K562 (cell line): ENCODE measurements at regions not wholly inside any gene's neighbourhood (a gene's known extent, or its start where the extent isn't known, plus 50 kb on each side); places are given as distances from the start of the nearest gene placed in this dataset.

Source experiments
- ATAC-seq: fragments of 200-7000 bp; cut with Tn5 transposase; 3 replicates; pipeline ENCODE4 v1.9.1; 2020; ENCODE audit warnings: moderate library complexity
- BruUV-seq: library from RNA; stranded (reverse); fragments of 400-500 nt; replicated peaks from 2 replicates; lab custom pipeline; 2021; lab: Mats Ljungman, UMichigan
- CTCF ChIA-PET: fragments of 300-600 bp; formaldehyde crosslinking; extraction: SDS; loops from one replicate; lab custom pipeline; 2021; ENCODE audit warnings: low intra/inter-chr PET ratio; lab: Yijun Ruan, JAX
- POLR2A ChIA-PET: fragments of 300-600, 350-650 bp; sonication (Branson Sonifier 250); formaldehyde crosslinking; extraction: SDS; loops from one replicate; lab custom pipeline; 2021; ENCODE audit warnings: antibody characterized with exemption, inconsistent platforms; lab: Yijun Ruan, JAX
- DNase-seq, 4 experiments: peaks; one replicate each; pipeline versions ENCODE4 v3.0.0 to v3.0.0-alpha.2; 2011 to 2018; ENCODE audit warnings: low spot score in 3 of 4, mixed read lengths in 3 of 4; ENCODE audit errors: extremely low read depth in 1 of 4
- FAIRE-seq: peaks from 2 replicates; lab custom pipeline; 2011; peaks lifted over from hg19 to GRCh38; lab: Jason Lieb, UNC
- H2AFZ ChIP-seq: 2 replicates; pipeline ENCODE4 v1.6.0; 2011; ENCODE audit warnings: low read depth, low read length, control low read depth, inconsistent platforms
- H3K27ac ChIP-seq: fragments of 200-600 bp; 3 replicates; pipeline ENCODE4 v1.8.0; 2011; ENCODE audit warnings: low read depth, mild to moderate bottlenecking, control low read depth, inconsistent platforms, low read length, moderate library complexity, mixed read lengths; ENCODE audit errors: extremely low read depth
- H3K27me3 ChIP-seq, 2 experiments: fragments of 300-600 bp in 1 of 2; 2 replicates in 1 of 2; 3 replicates in 1 of 2; pipeline versions ENCODE4 v1.6.0 to v1.8.0; 2011; ENCODE audit warnings: inconsistent platforms in 2 of 2, low read length in 2 of 2, mild to moderate bottlenecking in 1 of 2, mixed read lengths in 1 of 2, moderate library complexity in 1 of 2; ENCODE audit not compliant: control insufficient read depth in 2 of 2, insufficient read depth in 2 of 2
- H3K36me3 ChIP-seq: fragments of 300-600 bp; 3 replicates; pipeline ENCODE4 v1.8.0; 2011; ENCODE audit warnings: mild to moderate bottlenecking, low read length, inconsistent platforms; ENCODE audit not compliant: control insufficient read depth, insufficient read depth
- H3K4me1 ChIP-seq, 2 experiments: fragments of 200-600 bp in 1 of 2; replicated peaks in 1 of 2; 2 replicates in 1 of 2; 3 replicates in 1 of 2; pipeline versions ENCODE4 v1.5.1 to v1.8.0; 2011; ENCODE audit warnings: inconsistent platforms in 2 of 2, low read length in 2 of 2, mild to moderate bottlenecking in 1 of 2, mixed read lengths in 1 of 2, moderate library complexity in 1 of 2; ENCODE audit not compliant: control insufficient read depth in 2 of 2, insufficient read depth in 2 of 2
- H3K4me2 ChIP-seq: 2 replicates; pipeline ENCODE4 v1.6.1; 2011; ENCODE audit warnings: low read length, control low read depth, inconsistent platforms, mixed read lengths; ENCODE audit not compliant: insufficient read depth
- H3K4me3 ChIP-seq: fragments of 200-600 bp; sonication (generic), shearing (Covaris generic); 2 replicates; pipeline ENCODE4 v1.5.1; 2016; ENCODE audit warnings: control low read depth, inconsistent platforms
- H3K79me2 ChIP-seq: fragments of 200-600 bp; 3 replicates; pipeline ENCODE4 v1.8.0; 2011; ENCODE audit warnings: low read length, inconsistent platforms; ENCODE audit not compliant: control insufficient read depth, insufficient read depth
- H3K9ac ChIP-seq, 2 experiments: 2 replicates each; pipeline versions ENCODE4 v1.6.0 to v1.6.1; 2011; ENCODE audit warnings: low read depth in 2 of 2, low read length in 2 of 2, control low read depth in 1 of 2, inconsistent platforms in 1 of 2, mild to moderate bottlenecking in 1 of 2, mixed read lengths in 1 of 2; ENCODE audit not compliant: insufficient read depth in 1 of 2
- H3K9me1 ChIP-seq: one replicate; pipeline ENCODE4 v1.6.0; 2011; ENCODE audit warnings: inconsistent platforms, mild to moderate bottlenecking, low read length, moderate library complexity; ENCODE audit not compliant: control insufficient read depth, insufficient read depth
- H3K9me3 ChIP-seq: replicated peaks from 2 replicates; pipeline ENCODE4 v1.5.1; 2011; ENCODE audit warnings: low read depth, low read length, inconsistent platforms; ENCODE audit not compliant: control insufficient read depth, insufficient read depth
- H4K20me1 ChIP-seq: replicated peaks from 2 replicates; pipeline ENCODE4 v1.6.1; 2011; ENCODE audit warnings: low read length, inconsistent platforms, mixed read lengths; ENCODE audit not compliant: control insufficient read depth, insufficient read depth
- CHAMP1 ChIP-seq: fragments of 450-650 bp; IDR thresholded peaks from 2 replicates; pipeline ENCODE4 v1.6.1; 2016; ENCODE audit warnings: mild to moderate bottlenecking
- CTBP1 ChIP-seq: fragments of 450-650 bp; IDR thresholded peaks from 2 replicates; pipeline ENCODE4 v1.6.1; 2016; ENCODE audit warnings: borderline replicate concordance
- E2F3 ChIP-seq: fragments of 250-450 bp; sonication (Bioruptor Pico); IDR thresholded peaks from 2 replicates; pipeline ENCODE4 v1.4.0; 2020; ENCODE audit warnings: mild to moderate bottlenecking
- NBN ChIP-seq: fragments of 450-650 bp; IDR thresholded peaks from 2 replicates; pipeline ENCODE4 v1.6.1; 2016; ENCODE audit warnings: low read depth, mild to moderate bottlenecking
- SETDB1 ChIP-seq: IDR thresholded peaks from one replicate; pipeline ENCODE4 v1.6.1; 2012; ENCODE audit warnings: low read length, control low read depth, inconsistent platforms
- SIX5 ChIP-seq, 2 experiments: IDR thresholded peaks; 2 replicates each; pipeline ENCODE4 v1.6.1; 2011; ENCODE audit warnings: low read length in 2 of 2, borderline replicate concordance in 1 of 2, low read depth in 1 of 2, mild to moderate bottlenecking in 1 of 2, moderate library complexity in 1 of 2; ENCODE audit not compliant: insufficient read depth in 1 of 2
- SLC30A9 ChIP-seq: fragments of 250-450 bp; sonication (Bioruptor Pico); IDR thresholded peaks from 2 replicates; pipeline ENCODE4 v1.8.0; 2022; ENCODE audit warnings: mild to moderate bottlenecking, moderate library complexity
- SMAD3 ChIP-seq: fragments of 450-650 bp; formaldehyde crosslinking; conservative IDR thresholded peaks from 2 replicates; pipeline ENCODE4 v1.4.0; 2020; ENCODE audit warnings: mild to moderate bottlenecking
- SMARCE1 ChIP-seq: fragments of 450-650 bp; IDR thresholded peaks from 2 replicates; pipeline ENCODE4 v1.7.1; 2016; ENCODE audit warnings: mild to moderate bottlenecking
- SP1 ChIP-seq: sonication (generic); formaldehyde crosslinking; IDR thresholded peaks from 2 replicates; pipeline ENCODE4 v1.8.1; 2022; ENCODE audit warnings: mild to moderate bottlenecking, missing genetic modification reagents
- TCF7L2 ChIP-seq: fragments of 150-350 bp; IDR thresholded peaks from 2 replicates; pipeline ENCODE4 v1.6.1; 2016; ENCODE audit warnings: low read depth, mild to moderate bottlenecking, low read length, moderate library complexity
- U2AF1 ChIP-seq: fragments of 200-400 bp; formaldehyde crosslinking; optimal IDR thresholded peaks from 2 replicates; pipeline ENCODE3; 2017; ENCODE audit warnings: mild to moderate bottlenecking, low read depth, low read length, moderate library complexity
- VEZF1 ChIP-seq: fragments of 200-800 bp; sonication (Bioruptor generic); IDR thresholded peaks from 2 replicates; pipeline ENCODE4 v1.6.1; 2017; ENCODE audit warnings: missing genetic modification characterization, missing compliant biosample characterization
- ZKSCAN3 ChIP-seq: fragments of 250-450 bp; sonication (Bioruptor Pico); IDR thresholded peaks from 2 replicates; pipeline ENCODE4 v1.4.0; 2020
- ZNF224 ChIP-seq: sonication (generic); formaldehyde crosslinking; IDR thresholded peaks from 2 replicates; pipeline ENCODE4 v1.8.0; 2022; ENCODE audit warnings: mild to moderate bottlenecking, missing genetic modification reagents
- ZNF253 ChIP-seq: fragments of 250-450 bp; sonication (Bioruptor Pico); conservative IDR thresholded peaks from 2 replicates; pipeline ENCODE4 v1.6.1; 2021; ENCODE audit warnings: mild to moderate bottlenecking
- WGBS: fragments of 100-300 bp; shearing (Covaris generic); methylation state at CpG from one replicate; pipeline ENCODE4 v1.1.6; 2016; ENCODE audit warnings: low coverage, mixed read lengths; ENCODE audit not compliant: insufficient coverage; ENCODE audit errors: missing lambda C conversion rate; 5-methylcytosine and 5-hydroxymethylcytosine counted together
- in situ Hi-C: fragments of 300-500 bp; cut with MboI; formaldehyde crosslinking; loops from 4 replicates; pipeline ENCODE4 v1.15.0; 2018; ENCODE audit warnings: inconsistent platforms, mixed read lengths
- intact Hi-C: fragments of 100-400 bp; cut with micrococcal nuclease; formaldehyde crosslinking; loops from 2 replicates; pipeline ENCODE4 v1.14.2; 2022
- TF ChIP-seq, protein P1 (sequence below): fragments of 450-650 bp; IDR thresholded peaks from one replicate; pipeline ENCODE4 v1.6.1; 2018; ENCODE audit warnings: mild to moderate bottlenecking, moderate library complexity; ENCODE audit not compliant: partially characterized antibody
- TF ChIP-seq, protein P2 (sequence below): fragments of 200-800 bp; sonication (Bioruptor generic); IDR thresholded peaks from 2 replicates; pipeline ENCODE4 v1.6.1; 2017; ENCODE audit warnings: missing genetic modification characterization, missing compliant biosample characterization

- TF ChIP-seq VEZF1 (CRISPR knock-in tag) (no peak), SIX5 (IDR thresholded peaks at IDR 0.05; ENCODE audit: borderline replicate concordance in 1 of 2, insufficient read depth in 1 of 2, low read depth in 1 of 2, low read length in 2 of 2) (no peak), NBN (no peak), CTBP1 (no peak), SMARCE1 (no peak), U2AF1 (no peak), SETDB1 (no peak)
Observed at GRCh38 chr22:48724899-48725298, 1102.8 kb downstream of the BRD1 start (continued).

GRCh38 chr22:48722661-48723060 lies 1105.0 kb downstream of the BRD1 start:
- Histone ChIP-seq H3K9ac (no peak overlapping the region), H3K27me3 (no peaks in the 10 kb centered on the region; a peak in 2 of 5 replicates), H3K4me2 (no peak overlapping the region), H3K79me2 (no peaks in the 10 kb centered on the region), H3K36me3 (no peaks in the 10 kb centered on the region), H3K4me1 (no peaks in the 10 kb centered on the region), H3K9me3 (no peaks in the 10 kb centered on the region), H3K27ac (no peak overlapping the region), H3K4me3 (no peak overlapping the region), H4K20me1 (no peaks in the 10 kb centered on the region), H3K9me1 (no peaks in the 10 kb centered on the region), H2AFZ (no peak overlapping the region)
- ChIA-PET POLR2A (no interaction called here), CTCF (no interaction called here)
- FAIRE-seq, result no peak
- intact Hi-C loops, result no loop called here
- no peak for ATAC-seq
- WGBS, result 0% methylated on average over 6 of the region's 10 CpGs
- BruUV-seq, result no TSS peak
- in situ Hi-C loops, result no loop called here
- DNase-seq, result no peak
- TF ChIP-seq ZKSCAN3 (no peak), SLC30A9 (CRISPR knock-in tag) (no peak), ZNF224 (CRISPR knock-in tag) (no peak), E2F3 (CRISPR knock-in tag) (no peak), SMAD3 (CRISPR knock-in tag) (no peak), ZNF253 (CRISPR knock-in tag) (no peak), CHAMP1 (no peak), SP1 (no peak), TCF7L2 (no peak)
- TF ChIP-seq, protein P1, sequence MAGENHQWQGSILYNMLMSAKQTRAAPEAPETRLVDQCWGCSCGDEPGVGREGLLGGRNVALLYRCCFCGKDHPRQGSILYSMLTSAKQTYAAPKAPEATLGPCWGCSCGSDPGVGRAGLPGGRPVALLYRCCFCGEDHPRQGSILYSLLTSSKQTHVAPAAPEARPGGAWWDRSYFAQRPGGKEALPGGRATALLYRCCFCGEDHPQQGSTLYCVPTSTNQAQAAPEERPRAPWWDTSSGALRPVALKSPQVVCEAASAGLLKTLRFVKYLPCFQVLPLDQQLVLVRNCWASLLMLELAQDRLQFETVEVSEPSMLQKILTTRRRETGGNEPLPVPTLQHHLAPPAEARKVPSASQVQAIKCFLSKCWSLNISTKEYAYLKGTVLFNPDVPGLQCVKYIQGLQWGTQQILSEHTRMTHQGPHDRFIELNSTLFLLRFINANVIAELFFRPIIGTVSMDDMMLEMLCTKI, result no peak
- TF ChIP-seq, protein P2, sequence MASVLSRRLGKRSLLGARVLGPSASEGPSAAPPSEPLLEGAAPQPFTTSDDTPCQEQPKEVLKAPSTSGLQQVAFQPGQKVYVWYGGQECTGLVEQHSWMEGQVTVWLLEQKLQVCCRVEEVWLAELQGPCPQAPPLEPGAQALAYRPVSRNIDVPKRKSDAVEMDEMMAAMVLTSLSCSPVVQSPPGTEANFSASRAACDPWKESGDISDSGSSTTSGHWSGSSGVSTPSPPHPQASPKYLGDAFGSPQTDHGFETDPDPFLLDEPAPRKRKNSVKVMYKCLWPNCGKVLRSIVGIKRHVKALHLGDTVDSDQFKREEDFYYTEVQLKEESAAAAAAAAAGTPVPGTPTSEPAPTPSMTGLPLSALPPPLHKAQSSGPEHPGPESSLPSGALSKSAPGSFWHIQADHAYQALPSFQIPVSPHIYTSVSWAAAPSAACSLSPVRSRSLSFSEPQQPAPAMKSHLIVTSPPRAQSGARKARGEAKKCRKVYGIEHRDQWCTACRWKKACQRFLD (CRISPR knock-in tag), result no peak
